Keratinocyte (primary cell): ENCODE measurements at regions not wholly inside any gene's neighbourhood (a gene's known extent, or its start where the extent isn't known, plus 50 kb on each side); places are given as distances from the start of the nearest gene placed in this dataset.

Experiments used
- DNase-seq: peaks from one replicate; pipeline ENCODE4 v3.0.0-alpha.2; 2011; ENCODE audit warnings: low read depth, missing footprints, low spot score
- FAIRE-seq: peaks from 2 replicates; lab custom pipeline; 2011; peaks lifted over from hg19 to GRCh38; lab: Jason Lieb, UNC
- H2AFZ ChIP-seq: 2 replicates; pipeline ENCODE4 v1.6.0; 2012; ENCODE audit warnings: low read length, control low read depth, inconsistent platforms; ENCODE audit not compliant: control insufficient read depth
- H3K27ac ChIP-seq: 2 replicates; pipeline ENCODE4 v1.5.1; 2011; ENCODE audit warnings: low read length; ENCODE audit not compliant: control insufficient read depth, insufficient read depth
- H3K27me3 ChIP-seq: 3 replicates; pipeline ENCODE4 v1.6.0; 2011; ENCODE audit warnings: low read length; ENCODE audit not compliant: control insufficient read depth, insufficient read depth; ENCODE audit errors: extremely low read depth
- H3K36me3 ChIP-seq, 2 experiments: 2 replicates in 1 of 2; 3 replicates in 1 of 2; pipeline ENCODE4 v1.5.1; 2011; ENCODE audit warnings: low read length in 2 of 2, mild to moderate bottlenecking in 1 of 2; ENCODE audit not compliant: control insufficient read depth in 2 of 2, insufficient read depth in 2 of 2; ENCODE audit errors: extremely low read depth in 1 of 2
- H3K4me1 ChIP-seq: 3 replicates; pipeline ENCODE4 v1.5.1; 2011; ENCODE audit warnings: low read length; ENCODE audit not compliant: control insufficient read depth, insufficient read depth; ENCODE audit errors: extremely low read depth
- H3K4me2 ChIP-seq: 3 replicates; pipeline ENCODE4 v1.6.0; 2011; ENCODE audit warnings: low read depth, low read length; ENCODE audit not compliant: control insufficient read depth, insufficient read depth; ENCODE audit errors: extremely low read depth
- H3K4me3 ChIP-seq, 3 experiments: fragments of 200-600 bp in 1 of 3; sonication (generic) in 1 of 3; 2 replicates in 2 of 3; 3 replicates in 1 of 3; pipeline ENCODE4 v1.5.1; 2011 to 2016; ENCODE audit warnings: low read length in 3 of 3, mild to moderate bottlenecking in 3 of 3, control low read depth in 2 of 3, inconsistent platforms in 1 of 3, low read depth in 1 of 3, mixed read lengths in 1 of 3, mixed run types in 1 of 3, moderate library complexity in 1 of 3; ENCODE audit not compliant: control insufficient read depth in 2 of 3, insufficient read depth in 2 of 3; ENCODE audit errors: extremely low read depth in 1 of 3
- H3K79me2 ChIP-seq: 2 replicates; pipeline ENCODE4 v1.6.0; 2012; ENCODE audit warnings: low read length; ENCODE audit not compliant: control insufficient read depth, insufficient read depth
- H3K9ac ChIP-seq: 3 replicates; pipeline ENCODE4 v1.6.0; 2011; ENCODE audit warnings: low read length; ENCODE audit not compliant: control insufficient read depth, insufficient read depth; ENCODE audit errors: extremely low read depth
- H3K9me1 ChIP-seq: 3 replicates; pipeline ENCODE4 v1.6.0; 2011; ENCODE audit warnings: low read length; ENCODE audit not compliant: control insufficient read depth, insufficient read depth; ENCODE audit errors: extremely low read depth
- H3K9me3 ChIP-seq: 2 replicates; pipeline ENCODE4 v1.5.1; 2012; ENCODE audit warnings: low read depth, low read length; ENCODE audit not compliant: control insufficient read depth
- H4K20me1 ChIP-seq: 3 replicates; pipeline ENCODE4 v1.6.0; 2011; ENCODE audit warnings: low read length; ENCODE audit not compliant: control insufficient read depth, insufficient read depth; ENCODE audit errors: extremely low read depth
- CTCF ChIP-seq, 3 experiments: IDR thresholded peaks in 1 of 3; conservative IDR thresholded peaks in 1 of 3; optimal IDR thresholded peaks in 1 of 3; 2 replicates in 2 of 3; 3 replicates in 1 of 3; pipeline versions ENCODE3 to v1.5.1; 2011; ENCODE audit warnings: low read length in 3 of 3, mild to moderate bottlenecking in 3 of 3, moderate library complexity in 2 of 3, control low read depth in 1 of 3, inconsistent platforms in 1 of 3; ENCODE audit not compliant: insufficient read depth in 2 of 3; ENCODE audit errors: extremely low read depth in 1 of 3
- EZH2 ChIP-seq: IDR thresholded peaks from one replicate; pipeline ENCODE4 v1.6.1; 2012; ENCODE audit warnings: inconsistent platforms, mild to moderate bottlenecking, low read length, moderate library complexity
- dilution Hi-C: fragments of 300-500 bp; cut with MboI; formaldehyde crosslinking; loops from one replicate; pipeline ENCODE4 v1.7.0; 2020; ENCODE audit warnings: low sequenced_read_pairs; ENCODE audit not compliant: extremely low pct_ligation_motif_present

DNA sequence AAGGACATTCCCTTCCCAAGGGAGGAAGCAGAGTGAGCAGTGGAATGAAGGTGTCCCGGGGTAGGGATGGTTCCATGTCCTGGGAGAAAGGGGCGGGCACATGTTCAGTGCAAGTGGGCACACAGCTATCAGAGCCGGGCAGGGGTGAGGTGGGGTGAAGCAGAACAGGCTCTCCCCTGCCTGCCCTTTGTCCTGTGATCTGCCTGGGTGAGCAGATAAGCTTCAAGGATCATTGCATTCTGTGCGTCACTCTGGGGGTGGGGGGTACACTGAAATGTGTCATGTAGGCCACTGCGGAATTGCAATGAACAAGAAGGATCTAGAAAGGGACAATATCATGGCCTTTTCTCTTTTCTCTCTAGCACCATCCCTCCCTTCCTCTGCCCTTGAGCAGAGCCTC lies 61.7 kb upstream of the SHB start:
- H3K27ac ChIP-seq = no peak overlapping the region
- no peaks in the 10 kb centered on the region for H3K36me3 ChIP-seq
- H4K20me1 ChIP-seq = no peaks in the 10 kb centered on the region
- H3K9me1 ChIP-seq = no peaks in the 10 kb centered on the region
- peaks cover 6% of the 10 kb centered on the region for H3K27me3 ChIP-seq
- H3K4me1 ChIP-seq = peaks cover 9% of the 10 kb centered on the region
- FAIRE-seq = no peak
- H2AFZ ChIP-seq = no peak overlapping the region
- no peak overlapping the region for H3K4me2 ChIP-seq
- dilution Hi-C loops = no loop called here
- DNase-seq = no peak
- H3K9ac ChIP-seq = no peak overlapping the region
- H3K9me3 ChIP-seq = no peaks in the 10 kb centered on the region
- H3K4me3 ChIP-seq = no peak overlapping the region
- TF ChIP-seq EZH2 (no peak), CTCF (optimal IDR thresholded peaks at IDR 0.05 in 1 of 3, IDR thresholded peaks at IDR 0.05 in 1 of 3, conservative IDR thresholded peaks at IDR 0.05 in 1 of 3; ENCODE audit: extremely low read depth in 1 of 3, insufficient read depth in 2 of 3, low read length in 3 of 3) (no peak)
- no peaks in the 10 kb centered on the region for H3K79me2 ChIP-seq

GRCh38 chr9:38129366-38129765 lies 60.3 kb upstream of the SHB start:
- H3K27me3 ChIP-seq = peaks cover 6% of the 10 kb centered on the region

More at GRCh38 chr9:38129366-38129765, 60.3 kb upstream of the SHB start:
- Histone ChIP-seq H3K4me2 (no peak overlapping the region), H3K27ac (no peak overlapping the region), H3K9me3 (no peaks in the 10 kb centered on the region), H4K20me1 (no peaks in the 10 kb centered on the region), H3K9ac (no peak overlapping the region), H3K9me1 (no peaks in the 10 kb centered on the region), H3K79me2 (no peaks in the 10 kb centered on the region), H3K4me3 (no peak overlapping the region), H2AFZ (no peak overlapping the region), H3K4me1 (peaks cover 15% of the 10 kb centered on the region), H3K36me3 (no peaks in the 10 kb centered on the region)
- DNase-seq (no peak), FAIRE-seq (no peak)
- TF ChIP-seq CTCF (optimal IDR thresholded peaks at IDR 0.05 in 1 of 3, IDR thresholded peaks at IDR 0.05 in 1 of 3, conservative IDR thresholded peaks at IDR 0.05 in 1 of 3; ENCODE audit: extremely low read depth in 1 of 3, insufficient read depth in 2 of 3, low read length in 3 of 3) (no peak), EZH2 (no peak)
- dilution Hi-C loops = no loop called here
